Peyer's patch (tissue), 4 donors: ENCODE measurements at regions not wholly inside any gene's neighbourhood (a gene's known extent, or its start where the extent isn't known, plus 50 kb on each side); places are given as distances from the start of the nearest gene placed in this dataset.

ENCODE experiments used
- POLR2A ChIP-seq, 2 donors: fragments of 450-650 bp; IDR thresholded peaks; one replicate each; pipeline ENCODE4 v1.5.1; 2017; ENCODE audit warnings: antibody characterized with exemption in 2 of 2, mild to moderate bottlenecking in 2 of 2, moderate library complexity in 2 of 2
- TF ChIP-seq, protein P1 (sequence below), 6 experiments: fragments of 450-650 bp in 4 of 6; fragments of 200-600 bp in 2 of 6; sonication (generic) in 1 of 6; IDR thresholded peaks; one replicate each; pipeline ENCODE4 v1.5.1; 2017 to 2019; ENCODE audit warnings: antibody characterized with exemption in 6 of 6, mild to moderate bottlenecking in 3 of 6, moderate library complexity in 1 of 6

- TF ChIP-seq, protein P1, sequence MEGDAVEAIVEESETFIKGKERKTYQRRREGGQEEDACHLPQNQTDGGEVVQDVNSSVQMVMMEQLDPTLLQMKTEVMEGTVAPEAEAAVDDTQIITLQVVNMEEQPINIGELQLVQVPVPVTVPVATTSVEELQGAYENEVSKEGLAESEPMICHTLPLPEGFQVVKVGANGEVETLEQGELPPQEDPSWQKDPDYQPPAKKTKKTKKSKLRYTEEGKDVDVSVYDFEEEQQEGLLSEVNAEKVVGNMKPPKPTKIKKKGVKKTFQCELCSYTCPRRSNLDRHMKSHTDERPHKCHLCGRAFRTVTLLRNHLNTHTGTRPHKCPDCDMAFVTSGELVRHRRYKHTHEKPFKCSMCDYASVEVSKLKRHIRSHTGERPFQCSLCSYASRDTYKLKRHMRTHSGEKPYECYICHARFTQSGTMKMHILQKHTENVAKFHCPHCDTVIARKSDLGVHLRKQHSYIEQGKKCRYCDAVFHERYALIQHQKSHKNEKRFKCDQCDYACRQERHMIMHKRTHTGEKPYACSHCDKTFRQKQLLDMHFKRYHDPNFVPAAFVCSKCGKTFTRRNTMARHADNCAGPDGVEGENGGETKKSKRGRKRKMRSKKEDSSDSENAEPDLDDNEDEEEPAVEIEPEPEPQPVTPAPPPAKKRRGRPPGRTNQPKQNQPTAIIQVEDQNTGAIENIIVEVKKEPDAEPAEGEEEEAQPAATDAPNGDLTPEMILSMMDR (IDR thresholded peaks at IDR 0.05) = no peak
- TF ChIP-seq POLR2A (IDR thresholded peaks at IDR 0.05) = no peak
Measured at GRCh38 chr1:222462601-222463000, 85.3 kb downstream of the HHIPL2 start.
